HG03097 (cell line): ENCODE measurements at regions not wholly inside any gene's neighbourhood (a gene's known extent, or its start where the extent isn't known, plus 50 kb on each side); places are given as distances from the start of the nearest gene placed in this dataset.

Experiments used
- ATAC-seq: cut with Tn5 transposase; IDR thresholded peaks from one replicate; pipeline ENCODE4 v1.9.1; 2021; ENCODE audit not compliant: unreplicated experiment, low FRiP score

DNA sequence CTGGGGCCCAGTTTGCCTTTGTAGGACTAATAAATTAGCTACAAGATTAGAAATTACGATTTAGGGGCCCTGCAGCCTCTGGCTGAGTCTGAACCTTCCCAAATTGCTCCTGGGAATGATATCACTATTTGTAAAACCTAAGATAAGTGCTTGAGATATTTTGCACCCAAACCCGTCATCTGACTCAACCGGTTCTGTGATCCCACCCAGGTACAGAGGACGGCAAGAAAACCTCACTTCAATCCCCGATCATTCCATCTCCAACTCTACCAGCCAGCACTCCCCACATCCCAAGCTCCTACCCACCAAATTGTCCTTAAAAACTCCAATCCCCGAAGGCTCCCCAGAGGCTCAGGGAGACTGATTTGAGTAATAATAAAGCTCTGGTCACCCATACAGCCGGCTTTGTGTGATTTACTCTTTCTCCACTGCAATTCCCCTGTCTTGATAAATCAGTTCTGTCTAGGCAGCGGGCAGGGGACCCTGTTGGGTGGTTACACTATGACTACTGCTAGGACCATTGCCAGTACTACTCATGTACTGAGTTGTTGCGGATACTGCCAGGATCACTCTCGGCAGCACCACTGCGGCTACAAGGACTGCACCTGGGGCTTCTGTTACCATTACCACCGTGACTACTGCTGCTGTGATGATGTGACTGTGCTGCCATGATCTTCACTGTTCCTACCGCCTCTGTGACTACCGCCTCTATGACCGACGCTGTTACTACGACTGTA lies 73.1 kb downstream of the IRF8 start:
- no peak for ATAC-seq

DNA sequence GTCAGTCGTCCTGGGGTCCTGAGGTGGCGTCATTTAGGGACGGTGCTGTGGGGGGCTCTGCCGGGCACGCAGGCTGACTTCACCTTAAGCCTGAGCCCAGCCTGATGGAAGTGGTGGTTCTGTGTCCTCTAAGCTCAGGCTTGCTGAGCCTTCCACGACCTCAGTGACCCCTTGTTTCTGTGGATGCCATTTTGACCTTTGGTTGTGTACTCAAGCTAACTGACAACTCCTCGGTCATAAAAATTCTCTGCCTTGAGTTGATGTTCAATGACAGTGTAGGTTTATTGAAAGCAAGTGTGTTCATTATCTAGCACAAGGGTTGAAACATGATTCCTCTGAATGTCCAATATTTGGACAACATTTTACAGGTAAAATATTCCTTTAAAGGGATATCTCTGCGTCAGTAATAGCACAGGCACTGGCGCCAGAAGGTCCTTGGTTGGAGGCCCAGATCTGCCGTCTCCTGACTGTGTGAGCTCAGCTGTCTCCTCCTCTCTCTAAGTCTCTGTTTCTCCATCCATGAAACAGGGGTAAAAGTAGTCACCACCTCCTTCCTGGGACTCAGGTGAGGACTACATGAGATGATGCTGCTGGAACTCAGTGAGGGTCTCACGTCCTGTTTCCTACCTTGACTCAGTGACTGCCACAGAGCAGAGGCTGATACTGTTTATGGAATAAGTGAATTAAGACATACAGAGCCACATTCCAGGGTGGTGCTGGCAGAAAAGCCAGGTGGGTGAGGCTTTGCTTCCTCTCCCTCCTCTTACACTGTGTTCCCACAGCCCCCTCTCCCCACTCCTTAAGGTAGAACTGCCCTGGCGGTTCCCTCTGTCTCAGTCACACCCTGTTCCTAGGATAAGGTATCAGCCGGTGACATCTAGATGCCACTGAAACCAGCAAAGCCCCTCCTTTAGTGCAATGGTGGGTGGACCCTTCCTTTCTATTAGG lies 75.7 kb downstream of the IRF8 start:
- no peak for ATAC-seq

DNA sequence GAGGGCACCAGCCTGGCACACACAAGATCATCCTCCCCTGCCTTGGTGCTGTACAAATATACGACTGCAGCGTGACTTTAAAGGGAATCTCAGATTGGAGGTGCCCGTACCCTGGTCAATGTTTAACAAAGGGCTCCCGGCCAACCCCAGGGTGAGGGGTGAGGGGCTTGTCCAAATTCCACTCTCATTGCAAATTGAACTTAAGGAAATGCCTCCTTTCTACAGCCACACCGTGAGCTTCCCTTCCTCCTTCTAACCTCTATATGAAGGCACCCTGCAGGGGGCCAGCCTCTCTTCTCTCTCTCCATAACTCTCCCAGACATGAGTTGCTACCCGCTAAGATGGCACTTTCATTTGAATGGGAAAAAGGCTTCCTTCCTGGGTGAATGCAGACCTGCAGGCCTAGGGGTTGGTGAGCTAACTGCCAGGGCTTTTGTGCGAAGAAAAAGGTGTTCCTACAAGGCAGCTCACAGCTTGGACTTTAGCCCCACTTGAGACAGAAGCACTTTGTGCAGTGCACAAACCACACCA lies 76.6 kb downstream of the IRF8 start:
- no peak for ATAC-seq

GRCh38 chr16:85978291-85978775 lies 79.4 kb downstream of the IRF8 start:
- ATAC-seq = no peak

DNA sequence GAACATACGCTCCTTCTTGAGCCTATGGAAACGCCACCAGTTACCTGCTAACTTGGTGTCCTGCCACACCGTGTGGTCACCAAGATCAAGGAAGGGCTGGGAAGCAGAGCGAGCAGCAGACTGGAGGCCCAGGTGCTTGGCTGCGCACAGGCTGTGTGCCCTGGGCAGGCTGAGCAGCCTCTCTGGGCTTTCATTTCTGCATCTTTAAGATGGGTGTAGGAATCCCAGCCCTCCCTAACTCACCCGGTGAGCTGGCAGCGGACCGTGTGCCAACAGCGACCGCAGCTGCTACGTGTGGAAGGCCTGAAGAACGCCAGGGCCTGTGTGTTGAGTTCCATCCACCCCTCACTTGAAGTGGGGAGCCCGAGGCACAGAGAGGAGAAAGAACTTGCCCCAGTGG lies 80.0 kb downstream of the IRF8 start:
- no peak for ATAC-seq

DNA sequence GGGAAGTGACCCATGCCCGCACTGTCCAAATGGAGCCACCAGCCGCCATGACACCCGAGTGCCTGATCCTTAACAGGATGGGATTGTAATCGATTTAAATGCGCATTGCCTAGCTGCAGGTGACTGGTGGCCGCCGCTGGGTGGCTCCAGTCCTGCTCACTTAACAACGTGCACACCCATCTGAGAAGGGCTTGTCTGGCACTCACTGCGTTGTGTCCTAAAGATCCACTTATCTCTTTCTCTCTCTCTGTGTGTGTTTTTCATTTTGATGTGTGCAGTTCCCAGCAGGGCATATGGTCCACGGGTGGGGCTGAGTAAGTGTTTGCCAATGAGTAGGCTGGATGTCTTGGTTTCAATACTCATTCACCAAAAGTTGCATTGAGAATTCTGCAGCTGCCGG lies 80.6 kb downstream of the IRF8 start:
- ATAC-seq = no peak

- no peak for ATAC-seq
These were observed 81.7 kb downstream of the IRF8 start for GRCh38 chr16:85980686-85981085.

DNA sequence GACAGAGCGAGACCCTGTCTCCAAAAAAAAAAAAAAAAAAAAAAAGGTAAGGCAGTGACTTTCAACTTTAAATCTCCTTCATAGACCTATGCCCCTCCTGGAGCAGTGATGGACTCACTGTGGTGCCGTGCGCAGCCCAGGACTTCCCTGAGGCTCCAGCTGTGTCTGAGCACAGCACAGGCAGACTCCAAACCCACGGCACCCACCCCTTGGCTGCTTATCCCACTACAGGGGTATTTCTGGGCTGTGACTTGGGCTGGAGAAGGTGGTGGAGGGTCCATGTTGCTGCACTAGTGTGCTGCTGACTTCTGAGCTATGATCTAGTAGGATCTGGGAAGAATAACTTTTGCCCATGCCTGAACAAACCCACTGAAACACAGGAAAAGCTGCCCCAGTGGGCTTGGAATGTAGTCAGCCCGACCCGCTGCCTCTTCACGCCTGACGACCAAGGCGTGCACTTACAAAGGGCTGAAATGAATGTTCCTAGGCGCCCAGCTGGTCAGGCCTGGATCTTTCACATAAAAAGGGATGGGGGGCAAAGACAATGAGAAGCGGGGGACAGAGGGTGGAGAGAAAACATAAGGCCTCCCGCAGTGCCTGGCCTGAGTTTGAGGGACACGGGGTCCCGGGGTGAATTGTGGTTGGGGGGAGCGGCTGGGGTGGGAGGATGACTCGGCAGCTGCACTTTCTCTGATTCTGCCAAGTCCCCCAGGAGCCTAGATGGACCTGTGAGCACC lies 83.0 kb downstream of the IRF8 start:
- no peak for ATAC-seq

GRCh38 chr16:85982563-85982939 lies 83.6 kb downstream of the IRF8 start:
- no peak for ATAC-seq

- ATAC-seq = no peak
These were observed 84.1 kb downstream of the IRF8 start for GRCh38 chr16:85983064-85983463.

DNA sequence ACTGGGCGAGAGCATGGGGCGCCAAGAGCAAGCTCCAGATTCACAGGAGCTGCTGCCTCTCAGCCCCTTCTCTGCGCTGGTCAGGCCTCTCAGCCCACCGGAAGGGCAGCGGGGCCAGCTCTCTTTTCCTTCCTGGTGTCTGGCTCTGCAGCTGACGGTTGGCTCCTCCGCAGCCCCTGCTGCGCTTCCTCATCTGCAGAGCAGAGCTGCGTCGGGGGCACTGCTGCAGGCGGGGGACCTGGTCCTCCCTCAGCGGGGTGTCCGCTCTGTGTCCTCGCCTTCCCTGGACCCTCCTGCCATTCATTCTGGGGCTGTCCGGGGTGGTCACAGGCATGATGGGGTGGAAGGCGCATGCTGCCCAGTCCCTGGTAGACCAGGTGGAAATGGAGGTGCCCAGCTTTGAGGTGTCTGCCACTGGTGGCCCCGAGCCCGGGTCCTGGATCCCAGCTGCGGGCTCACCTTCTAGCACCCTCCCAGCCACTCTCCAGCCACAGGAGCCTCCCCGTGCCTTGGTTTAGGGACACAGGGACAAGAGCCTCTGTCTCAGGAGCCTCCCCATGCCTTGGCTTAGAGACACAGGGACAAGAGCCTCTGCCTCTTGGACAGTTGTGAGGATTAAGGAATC lies 84.8 kb downstream of the IRF8 start:
- no peak for ATAC-seq

GRCh38 chr16:85984231-85984880 lies 85.4 kb downstream of the IRF8 start:
- ATAC-seq = no peak

DNA sequence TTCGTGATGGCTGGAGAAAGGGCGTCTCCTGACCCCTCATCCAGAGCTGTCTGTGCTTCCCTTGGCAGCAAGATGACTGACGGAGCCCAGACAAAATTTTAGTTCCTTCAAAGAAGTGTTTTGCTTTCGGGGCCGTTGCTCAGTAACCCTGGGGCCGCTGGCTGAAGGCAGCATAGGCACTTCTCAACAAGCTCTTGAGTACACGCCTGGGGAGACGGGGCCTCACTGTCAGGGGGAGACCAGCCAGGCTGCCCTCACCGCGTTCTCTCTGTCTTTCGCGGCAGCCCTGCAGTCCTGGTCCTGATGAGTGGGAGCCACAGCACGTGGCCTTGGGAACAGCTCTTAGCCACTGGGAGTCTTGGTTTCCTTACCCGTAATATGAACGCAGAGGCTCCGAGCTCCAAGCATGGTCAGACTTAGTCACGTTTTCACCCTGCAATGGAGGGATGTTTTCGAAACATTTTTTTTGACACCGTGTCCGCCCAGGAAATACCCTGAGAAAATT lies 86.0 kb downstream of the IRF8 start:
- ATAC-seq = no peak

DNA sequence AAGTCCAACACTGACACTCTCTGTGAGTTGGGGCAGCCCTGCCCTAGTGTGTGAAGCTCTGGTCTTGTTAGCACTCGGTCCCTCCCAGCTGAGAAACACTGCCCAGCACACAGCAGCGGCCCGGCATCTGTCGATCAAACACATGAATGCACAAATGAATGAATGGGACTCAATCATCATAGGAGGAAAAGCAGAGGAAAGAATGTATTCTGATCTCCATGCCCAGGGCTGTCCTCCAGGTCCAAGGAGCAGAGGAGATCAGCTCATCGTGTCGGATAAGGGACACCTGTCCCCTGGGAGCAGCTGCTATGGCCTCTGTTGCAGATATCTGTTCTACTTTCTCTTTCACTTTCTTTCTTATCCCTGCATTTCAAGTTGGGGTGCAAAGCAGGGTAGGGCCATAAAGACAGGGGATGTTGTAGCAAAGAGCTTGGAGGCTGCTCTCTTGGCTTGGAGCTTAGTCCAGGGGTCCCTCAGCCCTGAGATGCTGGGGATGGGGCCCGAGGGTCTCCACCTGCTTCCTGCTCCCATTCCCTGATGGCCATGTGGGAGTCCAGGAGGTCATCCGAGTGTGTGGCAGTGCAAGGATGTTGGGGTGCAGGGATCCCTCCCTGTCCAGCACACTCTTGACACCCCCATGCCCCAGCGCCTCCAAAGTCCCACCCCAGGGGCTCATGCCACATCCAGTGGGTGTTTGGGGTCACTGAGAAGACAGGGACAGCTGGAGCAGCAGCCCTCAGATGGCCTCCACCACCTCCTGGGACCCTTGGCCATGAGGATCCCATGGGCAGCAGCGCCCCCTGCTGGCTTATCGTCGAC lies 88.2 kb downstream of the IRF8 start:
- ATAC-seq = no peak

DNA sequence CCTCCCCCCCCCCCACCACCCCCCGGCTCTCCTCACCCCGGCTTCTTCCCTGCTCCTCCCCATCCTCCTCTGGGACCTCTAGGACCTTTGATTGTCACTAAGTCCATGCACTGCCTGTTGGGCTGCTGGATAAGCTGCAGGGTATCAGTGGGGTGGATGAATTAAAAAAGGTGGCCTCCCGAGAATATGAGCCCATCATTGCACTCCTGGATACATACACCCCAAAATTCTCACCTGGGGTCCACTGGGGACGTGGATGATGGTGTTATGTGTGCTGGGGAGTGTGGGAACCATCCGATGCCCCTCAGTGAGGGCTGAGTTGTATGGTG lies 88.8 kb downstream of the IRF8 start:
- ATAC-seq = no peak

DNA sequence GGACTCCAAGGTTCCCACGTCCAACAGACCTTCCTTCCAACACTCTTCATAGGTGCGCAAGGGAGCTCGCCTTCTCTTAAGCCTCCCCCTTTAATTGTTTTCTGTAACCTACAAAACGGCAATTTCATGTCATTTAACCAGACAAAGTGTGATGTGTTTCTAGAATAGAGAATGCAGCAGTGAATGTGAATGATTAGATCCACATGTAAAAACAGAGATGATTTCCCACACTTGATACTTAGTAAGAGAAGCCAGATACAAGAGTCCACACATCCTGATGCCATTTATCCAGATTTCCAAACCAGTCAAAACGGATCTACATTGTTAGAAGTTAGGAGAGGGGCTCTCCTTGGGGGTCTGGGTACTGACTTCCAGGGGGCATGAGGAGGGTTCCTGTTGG lies 89.3 kb downstream of the IRF8 start:
- no peak for ATAC-seq

DNA sequence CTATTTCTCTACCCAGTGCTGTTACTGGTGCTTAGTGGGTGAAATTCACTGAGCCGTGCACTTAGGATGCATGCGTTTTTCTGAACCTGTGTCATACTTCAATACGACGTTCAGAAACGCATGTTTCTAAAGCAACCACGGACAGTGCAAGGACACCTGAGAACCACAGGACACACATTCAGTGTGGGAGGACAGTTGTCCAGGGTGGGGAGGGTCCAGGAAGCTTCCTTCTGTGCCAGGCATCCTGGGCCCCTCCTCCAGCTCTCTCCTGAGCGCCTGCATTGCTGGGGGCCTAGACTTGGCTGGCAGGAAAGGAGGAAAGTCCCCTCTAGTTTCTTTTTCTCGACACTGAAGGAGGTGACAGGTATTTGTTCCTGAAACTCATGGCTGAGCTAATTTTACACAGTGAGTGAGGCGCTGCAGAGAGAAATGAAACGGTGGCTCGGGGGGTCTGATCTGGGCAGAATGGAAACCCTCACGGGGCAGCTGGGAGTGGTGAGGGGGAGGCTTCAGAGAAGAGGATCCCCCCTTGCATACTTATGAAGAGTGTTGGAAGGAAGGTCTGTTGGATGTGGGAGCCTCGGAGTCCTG lies 89.9 kb downstream of the IRF8 start:
- peak; percentile 30 for ATAC-seq

DNA sequence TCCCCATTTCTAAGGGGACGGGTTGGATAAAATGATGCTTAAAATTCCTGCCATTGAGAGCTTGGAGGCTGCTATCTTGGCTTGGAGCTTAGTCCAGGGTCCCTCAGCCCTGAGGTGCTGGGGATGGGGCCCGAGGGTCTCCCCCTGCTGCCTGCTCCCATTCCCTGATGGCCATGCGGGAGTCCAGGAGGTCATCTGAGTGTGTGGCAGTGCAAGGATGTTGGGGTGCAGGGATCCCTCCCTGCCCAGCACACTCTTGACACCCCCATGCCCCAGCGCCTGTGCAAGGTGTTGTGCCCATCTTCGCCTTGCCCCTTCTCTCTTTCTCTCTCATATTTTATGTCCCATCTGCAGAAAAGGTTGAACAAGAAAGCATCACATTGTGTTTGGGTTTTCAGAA lies 90.4 kb downstream of the IRF8 start:
- ATAC-seq = no peak
